ENCODE measurements at regions not wholly inside any gene's neighbourhood (a gene's known extent, or its start where the extent isn't known, plus 50 kb on each side); places are given as distances from the start of the nearest gene placed in this dataset.

GRCh38 chr4:81594490-81595159 is 122.9 kb upstream of the RASGEF1B start:
- TF ChIP-seq CTCF (IDR thresholded peaks at IDR 0.05 in 8 of 11, conservative IDR thresholded peaks at IDR 0.05 in 3 of 11) (no peak), POLR2A (IDR thresholded peaks at IDR 0.05) (no peak)

All from spleen (tissue), 7 donors.